ENCODE measurements at regions not wholly inside any gene's neighbourhood (a gene's known extent, or its start where the extent isn't known, plus 50 kb on each side); places are given as distances from the start of the nearest gene placed in this dataset.

GRCh38 chr17:27233059-27233458 lies 60.9 kb upstream of the WSB1 start:
- Histone ChIP-seq H3K27ac (no peak overlapping the region), H3K4me3 (ENCODE audit: low read depth, low read length) (no peak overlapping the region), H3K27me3 (replicated peaks) (no peaks in the 10 kb centered on the region), H3K36me3 (replicated peaks) (no peaks in the 10 kb centered on the region)
- TF ChIP-seq, protein P1, sequence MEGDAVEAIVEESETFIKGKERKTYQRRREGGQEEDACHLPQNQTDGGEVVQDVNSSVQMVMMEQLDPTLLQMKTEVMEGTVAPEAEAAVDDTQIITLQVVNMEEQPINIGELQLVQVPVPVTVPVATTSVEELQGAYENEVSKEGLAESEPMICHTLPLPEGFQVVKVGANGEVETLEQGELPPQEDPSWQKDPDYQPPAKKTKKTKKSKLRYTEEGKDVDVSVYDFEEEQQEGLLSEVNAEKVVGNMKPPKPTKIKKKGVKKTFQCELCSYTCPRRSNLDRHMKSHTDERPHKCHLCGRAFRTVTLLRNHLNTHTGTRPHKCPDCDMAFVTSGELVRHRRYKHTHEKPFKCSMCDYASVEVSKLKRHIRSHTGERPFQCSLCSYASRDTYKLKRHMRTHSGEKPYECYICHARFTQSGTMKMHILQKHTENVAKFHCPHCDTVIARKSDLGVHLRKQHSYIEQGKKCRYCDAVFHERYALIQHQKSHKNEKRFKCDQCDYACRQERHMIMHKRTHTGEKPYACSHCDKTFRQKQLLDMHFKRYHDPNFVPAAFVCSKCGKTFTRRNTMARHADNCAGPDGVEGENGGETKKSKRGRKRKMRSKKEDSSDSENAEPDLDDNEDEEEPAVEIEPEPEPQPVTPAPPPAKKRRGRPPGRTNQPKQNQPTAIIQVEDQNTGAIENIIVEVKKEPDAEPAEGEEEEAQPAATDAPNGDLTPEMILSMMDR (IDR thresholded peaks at IDR 0.05; ENCODE audit: low read depth, low read length, missing control alignments): no peak
- DNase-seq: no peak
- in situ Hi-C loops (cut with HindIII; ENCODE audit: low pct_ligation_motif_present, low sequenced_read_pairs): loop anchor here (25.0 kb wide), 1 partner anchor 104 kb away; no protein-coding TSS in a partner anchor

DNA sequence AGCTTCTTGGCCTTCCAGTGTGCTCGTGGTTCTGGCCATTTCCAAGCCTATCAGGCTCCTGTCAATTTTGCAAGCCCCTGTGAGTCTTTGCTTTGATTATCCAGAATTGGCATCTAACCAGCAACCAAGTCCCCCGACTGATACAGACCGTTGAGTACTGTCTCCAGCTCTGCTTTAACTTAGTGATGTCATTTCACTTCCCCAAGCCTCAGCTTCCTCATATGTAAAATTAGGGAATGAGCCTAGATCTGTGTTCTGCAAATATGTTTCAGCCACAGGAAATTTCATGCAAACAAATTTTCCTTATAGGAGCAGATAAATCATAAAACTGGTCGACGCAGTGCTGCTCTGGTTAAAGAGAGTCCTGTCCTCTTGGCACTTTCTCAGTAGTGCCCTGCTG lies 60.1 kb upstream of the WSB1 start:
- no peak overlapping the region for H3K27ac ChIP-seq
- DNase-seq: no peak
- H3K36me3 ChIP-seq (replicated peaks): no peaks in the 10 kb centered on the region
- in situ Hi-C loops (cut with HindIII; ENCODE audit: low pct_ligation_motif_present, low sequenced_read_pairs): loop anchor here (25.0 kb wide), 1 partner anchor 104 kb away; no protein-coding TSS in a partner anchor
- no peaks in the 10 kb centered on the region for H3K27me3 ChIP-seq (replicated peaks)
- TF ChIP-seq, protein P1 (IDR thresholded peaks at IDR 0.05; ENCODE audit: low read depth, low read length, missing control alignments): no peak
- no peak overlapping the region for H3K4me3 ChIP-seq (ENCODE audit: low read depth, low read length)

DNA sequence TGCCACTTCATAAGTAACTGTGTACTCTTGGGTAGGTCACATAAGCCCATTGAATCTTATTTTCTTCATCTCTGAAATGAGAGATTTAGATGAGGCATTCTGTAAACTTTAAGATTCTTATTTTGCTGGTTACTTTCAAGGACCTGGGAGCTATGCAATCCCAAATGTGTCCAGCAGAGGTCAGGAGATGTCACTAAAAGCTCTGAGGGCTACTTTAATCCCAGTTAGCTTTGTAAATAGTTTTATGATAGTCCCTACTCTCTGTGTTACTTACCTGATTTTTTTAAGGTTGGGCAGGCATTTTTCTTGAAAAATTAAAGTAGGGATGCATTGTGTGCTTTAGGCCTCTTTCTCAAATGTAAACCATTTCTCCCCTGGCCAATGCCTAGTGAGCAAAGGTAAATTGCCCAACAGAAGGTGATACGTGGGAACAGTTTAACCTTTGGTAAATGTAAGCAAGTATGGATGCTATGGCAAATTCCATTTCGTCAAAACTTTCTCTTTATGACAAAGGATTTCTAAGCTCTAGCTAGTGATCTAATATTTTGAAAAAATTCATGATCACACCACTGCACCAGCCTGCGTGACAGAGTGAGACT lies 57.1 kb upstream of the WSB1 start:
- in situ Hi-C loops (cut with HindIII; ENCODE audit: low pct_ligation_motif_present, low sequenced_read_pairs): loop anchor here (25.0 kb wide), 1 partner anchor 100 kb away; no protein-coding TSS in a partner anchor
- Histone ChIP-seq H3K27me3 (replicated peaks) (no peaks in the 10 kb centered on the region), H3K4me3 (ENCODE audit: low read depth, low read length) (no peak overlapping the region), H3K27ac (no peak overlapping the region), H3K36me3 (replicated peaks) (no peaks in the 10 kb centered on the region)
- TF ChIP-seq, protein P1 (IDR thresholded peaks at IDR 0.05; ENCODE audit: low read depth, low read length, missing control alignments): peak; percentile 87
- DNase-seq: peak; percentile 67

- Histone ChIP-seq H3K27me3 (replicated peaks) (no peaks in the 10 kb centered on the region), H3K36me3 (replicated peaks) (no peaks in the 10 kb centered on the region), H3K27ac (no peak overlapping the region), H3K4me3 (ENCODE audit: low read depth, low read length) (no peak overlapping the region)
- DNase-seq: no peak
- in situ Hi-C loops (cut with HindIII; ENCODE audit: low pct_ligation_motif_present, low sequenced_read_pairs): loop anchor here (25.0 kb wide), 1 partner anchor 99 kb away; no protein-coding TSS in a partner anchor
- TF ChIP-seq, protein P1 (IDR thresholded peaks at IDR 0.05; ENCODE audit: low read depth, low read length, missing control alignments): no peak
These were observed 56.0 kb upstream of the WSB1 start for GRCh38 chr17:27237890-27238289.

DNA sequence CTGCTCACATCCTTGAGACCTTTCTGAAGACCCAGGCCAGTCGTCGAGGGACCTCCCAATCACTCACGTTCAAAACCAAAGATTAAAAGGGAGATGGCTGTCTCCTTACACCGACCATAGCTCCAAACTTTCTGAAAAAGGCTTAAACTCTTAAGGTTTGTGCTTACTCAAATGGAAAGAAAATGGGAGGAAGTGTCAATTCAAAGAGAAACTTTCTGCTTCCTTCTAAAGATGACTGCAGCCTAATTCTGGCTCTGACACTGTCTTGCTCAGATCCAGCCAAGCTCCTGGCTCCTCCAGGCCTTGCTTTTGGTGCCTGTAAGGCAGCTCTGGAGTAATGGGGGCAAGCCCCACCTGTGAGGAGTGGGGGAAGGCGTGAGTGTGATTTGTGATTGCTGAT lies 54.9 kb upstream of the WSB1 start:
- no peak overlapping the region for H3K27ac ChIP-seq
- H3K4me3 ChIP-seq (ENCODE audit: low read depth, low read length): no peak overlapping the region
- in situ Hi-C loops (cut with HindIII; ENCODE audit: low pct_ligation_motif_present, low sequenced_read_pairs): loop anchor here (25.0 kb wide), 1 partner anchor 98 kb away; no protein-coding TSS in a partner anchor

More for the DNA sequence above, 54.9 kb upstream of the WSB1 start:
- DNase-seq: no peak
- H3K36me3 ChIP-seq (replicated peaks): no peaks in the 10 kb centered on the region
- H3K27me3 ChIP-seq (replicated peaks): no peaks in the 10 kb centered on the region
- TF ChIP-seq, protein P1 (IDR thresholded peaks at IDR 0.05; ENCODE audit: low read depth, low read length, missing control alignments): no peak

All from brain microvascular endothelial cell (primary cell).